ENCODE measurements at regions not wholly inside any gene's neighbourhood (a gene's known extent, or its start where the extent isn't known, plus 50 kb on each side); places are given as distances from the start of the nearest gene placed in this dataset.

DNA sequence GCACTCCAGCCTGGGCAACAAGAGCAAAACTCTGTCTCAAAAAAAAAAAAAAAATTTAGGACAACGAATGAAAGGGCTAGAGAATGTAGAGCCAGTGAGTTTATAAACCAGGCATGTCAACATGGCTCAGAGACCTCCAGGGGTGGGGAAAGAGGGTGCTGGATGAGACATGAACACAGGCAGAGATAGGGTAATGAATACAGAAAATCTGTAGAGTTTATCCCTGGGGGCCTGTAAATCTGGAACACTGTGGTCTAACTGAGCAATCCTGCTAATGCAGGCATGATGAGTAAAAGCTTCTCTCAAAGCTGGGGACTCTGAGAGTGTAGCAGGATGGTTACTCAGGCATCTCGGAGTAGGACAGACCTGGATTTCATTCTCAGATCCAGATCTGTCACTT lies 59.2 kb upstream of the IGFBP2 start:
- no peak overlapping the region for H3K4me3 ChIP-seq
- H3K27ac ChIP-seq, result peak overlapping the region in 2 of 21 experiments; percentile 65 to 71

DNA sequence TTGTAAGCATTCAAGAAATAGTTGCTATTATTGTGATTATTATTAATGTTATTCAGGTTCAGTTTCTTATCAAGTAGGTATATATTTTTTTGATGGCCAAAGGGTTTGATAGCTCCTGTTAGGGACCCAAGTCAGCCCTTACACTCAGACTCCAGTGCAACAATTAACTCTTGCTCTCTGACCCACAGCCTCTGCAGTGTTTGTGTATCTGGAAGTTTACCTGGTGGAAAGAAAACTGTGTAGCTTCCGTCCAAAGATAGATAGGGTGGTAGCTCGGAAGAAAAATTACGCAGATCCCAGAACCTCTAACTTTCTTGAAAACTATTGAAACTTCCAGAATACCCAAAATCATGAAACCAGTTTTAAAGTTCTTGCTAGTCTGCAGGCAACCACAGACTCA lies 58.6 kb upstream of the IGFBP2 start:
- H3K27ac ChIP-seq, result no peak overlapping the region

DNA sequence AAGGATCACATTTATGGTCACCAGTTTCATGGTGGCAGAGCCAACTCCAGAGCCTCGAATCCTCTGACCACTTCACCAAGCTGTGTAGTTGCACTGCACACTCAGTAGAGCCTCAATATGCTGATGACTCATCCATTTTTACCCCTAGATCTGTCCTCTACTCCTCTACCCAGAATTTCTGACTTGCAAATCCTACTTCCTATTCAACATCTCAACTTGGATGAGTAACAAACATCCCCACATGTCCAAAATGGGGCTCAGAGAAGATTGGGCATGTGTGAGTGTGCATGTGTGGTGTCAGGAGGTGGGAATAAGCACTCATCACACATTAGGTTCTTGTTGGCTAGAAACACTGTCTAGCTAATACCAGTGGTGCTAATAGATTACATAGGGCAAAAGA lies 57.8 kb upstream of the IGFBP2 start:
- Histone ChIP-seq H3K4me3 (no peak overlapping the region), H3K27ac (no peak overlapping the region)

More for the DNA sequence above, 58.6 kb upstream of the IGFBP2 start:
- H3K4me3 ChIP-seq, result no peak overlapping the region

DNA sequence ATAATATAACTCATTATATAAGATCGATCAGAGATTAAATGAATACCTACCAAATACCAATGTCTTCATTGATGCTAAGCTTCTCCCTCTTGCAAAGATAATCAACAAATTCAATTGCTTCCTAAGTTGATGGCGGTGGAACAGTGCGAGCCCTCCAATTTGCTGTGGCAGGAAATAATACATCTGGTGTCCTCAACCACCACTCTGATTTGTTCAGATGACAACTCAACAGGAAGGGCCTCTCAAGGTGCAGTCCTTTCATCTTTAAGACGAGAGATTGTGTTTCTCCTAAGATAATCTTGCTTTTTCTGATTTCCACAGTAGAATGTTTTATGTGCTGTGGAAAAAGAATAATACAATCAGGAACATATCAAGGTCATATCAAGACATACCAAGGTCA lies 56.6 kb upstream of the IGFBP2 start:
- no peak overlapping the region for H3K27ac ChIP-seq
- no peak overlapping the region for H3K4me3 ChIP-seq

DNA sequence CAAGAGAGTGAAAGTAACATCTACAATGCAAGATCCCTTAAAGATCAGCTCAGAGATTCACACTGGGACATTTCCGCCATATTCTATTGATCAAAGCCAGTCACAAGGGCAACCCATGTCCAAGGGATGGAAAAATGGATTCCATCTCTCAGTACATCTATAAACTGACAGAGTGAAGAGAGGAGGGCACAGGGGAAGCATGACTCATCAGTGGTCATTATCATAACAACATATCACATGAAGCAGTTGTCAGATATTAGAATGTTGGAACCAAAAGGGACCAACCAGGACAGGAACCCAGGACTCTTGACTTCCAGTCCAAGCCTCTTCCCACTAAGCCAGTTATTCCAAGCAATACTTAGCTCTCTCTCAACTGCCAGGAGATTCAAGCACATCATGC lies 54.9 kb upstream of the IGFBP2 start:
- no peak overlapping the region for H3K4me3 ChIP-seq
- H3K27ac ChIP-seq, result no peak overlapping the region

DNA sequence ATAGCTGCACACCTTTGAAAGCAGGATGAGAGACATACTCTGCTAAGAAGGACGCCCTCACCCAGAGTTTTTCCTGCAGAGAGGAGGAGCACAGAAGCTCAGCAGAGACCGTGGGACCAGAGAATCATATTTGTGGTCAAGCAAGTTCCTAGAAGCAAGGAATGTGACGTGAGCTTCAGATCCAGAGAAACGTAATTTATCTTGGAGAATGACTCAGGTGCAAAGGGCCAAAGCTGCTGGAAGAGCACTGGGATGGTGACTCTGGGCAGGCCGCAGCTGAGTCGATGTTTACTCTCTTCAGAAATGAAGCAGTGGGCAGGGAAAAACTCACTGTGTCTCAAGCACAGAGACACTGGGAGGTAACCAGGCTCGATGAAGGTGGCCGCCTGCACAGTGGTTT lies 50.1 kb upstream of the IGFBP2 start:
- H3K4me3 ChIP-seq, result no peak overlapping the region
- no peak overlapping the region for H3K27ac ChIP-seq

All from skin epidermis (tissue), 12 donors.